ENCODE measurements at regions not wholly inside any gene's neighbourhood (a gene's known extent, or its start where the extent isn't known, plus 50 kb on each side); places are given as distances from the start of the nearest gene placed in this dataset.
"Not testable (repeated sequence)": the region's sequence is repeated elsewhere in the genome, so short reads cannot be mapped to it uniquely, and the experiment has no call there.

GRCh38 chr5:42115721-42116120 is 190.6 kb downstream of the FBXO4 start:
- not testable (repeated sequence) for H3K36me3 Mint-ChIP-seq (ENCODE audit: low read depth); DNase-seq; H3K4me3 Mint-ChIP-seq; H3K9me3 ChIP-seq (ENCODE audit: control insufficient read depth, low read length, poor library complexity, severe bottlenecking); H3K27me3 Mint-ChIP-seq; ATAC-seq; H3K27ac Mint-ChIP-seq; H3K4me1 Mint-ChIP-seq

GRCh38 chr5:42120070-42120469 is 195.0 kb downstream of the FBXO4 start:
- Mint-ChIP-seq H3K36me3 (ENCODE audit: low read depth) (no peaks in the 10 kb centered on the region), H3K4me1 (no peaks in the 10 kb centered on the region), H3K27me3 (no peaks in the 10 kb centered on the region), H3K27ac (no peak overlapping the region), H3K4me3 (no peak overlapping the region)
- H3K9me3 ChIP-seq (ENCODE audit: control insufficient read depth, low read length, poor library complexity, severe bottlenecking): no peaks in the 10 kb centered on the region
- ATAC-seq (no peak), DNase-seq (no peak)

- H3K27me3 Mint-ChIP-seq: no peaks in the 10 kb centered on the region
- no peak for ATAC-seq
- H3K4me3 Mint-ChIP-seq: no peak overlapping the region
- H3K9me3 ChIP-seq (ENCODE audit: control insufficient read depth, low read length, poor library complexity, severe bottlenecking): no peaks in the 10 kb centered on the region
- no peaks in the 10 kb centered on the region for H3K36me3 Mint-ChIP-seq (ENCODE audit: low read depth)
- H3K4me1 Mint-ChIP-seq: no peaks in the 10 kb centered on the region
- DNase-seq: no peak
- H3K27ac Mint-ChIP-seq: no peak overlapping the region
These were observed 196.3 kb downstream of the FBXO4 start for GRCh38 chr5:42121401-42121800.

- Mint-ChIP-seq H3K27ac (no peak overlapping the region), H3K4me3 (no peak overlapping the region), H3K36me3 (ENCODE audit: low read depth) (no peaks in the 10 kb centered on the region), H3K4me1 (no peaks in the 10 kb centered on the region), H3K27me3 (peaks cover 6% of the 10 kb centered on the region)
- H3K9me3 ChIP-seq (ENCODE audit: control insufficient read depth, low read length, poor library complexity, severe bottlenecking): no peaks in the 10 kb centered on the region
- ATAC-seq (no peak), DNase-seq (no peak)
These were observed 206.0 kb downstream of the FBXO4 start for GRCh38 chr5:42131081-42131480.

GRCh38 chr5:42143361-42143760 is 218.3 kb downstream of the FBXO4 start:
- Mint-ChIP-seq H3K27me3 (no peaks in the 10 kb centered on the region), H3K4me3 (no peak overlapping the region), H3K4me1 (no peaks in the 10 kb centered on the region), H3K27ac (no peak overlapping the region), H3K36me3 (ENCODE audit: low read depth) (no peaks in the 10 kb centered on the region)
- no peaks in the 10 kb centered on the region for H3K9me3 ChIP-seq (ENCODE audit: control insufficient read depth, low read length, poor library complexity, severe bottlenecking)
- DNase-seq (no peak), ATAC-seq (no peak)

GRCh38 chr5:42148813-42149212 is 223.7 kb downstream of the FBXO4 start:
- Mint-ChIP-seq H3K27me3 (no peaks in the 10 kb centered on the region), H3K4me1 (no peaks in the 10 kb centered on the region), H3K36me3 (ENCODE audit: low read depth) (no peaks in the 10 kb centered on the region), H3K27ac (no peak overlapping the region), H3K4me3 (no peak overlapping the region)
- DNase-seq (no peak), ATAC-seq (no peak)
- no peaks in the 10 kb centered on the region for H3K9me3 ChIP-seq (ENCODE audit: control insufficient read depth, low read length, poor library complexity, severe bottlenecking)

- H3K9me3 ChIP-seq (ENCODE audit: control insufficient read depth, low read length, poor library complexity, severe bottlenecking): no peaks in the 10 kb centered on the region
- Mint-ChIP-seq H3K27ac (no peak overlapping the region), H3K27me3 (no peaks in the 10 kb centered on the region), H3K4me1 (no peaks in the 10 kb centered on the region), H3K36me3 (ENCODE audit: low read depth) (no peaks in the 10 kb centered on the region), H3K4me3 (no peak overlapping the region)
- ATAC-seq (no peak), DNase-seq (no peak)
These were observed 232.1 kb downstream of the FBXO4 start for GRCh38 chr5:42157215-42157614.

- no peak overlapping the region for H3K4me3 Mint-ChIP-seq
- ATAC-seq: no peak
- DNase-seq: no peak
- H3K36me3 Mint-ChIP-seq (ENCODE audit: low read depth): peaks cover 2% of the 10 kb centered on the region
- H3K27ac Mint-ChIP-seq: no peak overlapping the region
- no peaks in the 10 kb centered on the region for H3K27me3 Mint-ChIP-seq
- no peaks in the 10 kb centered on the region for H3K9me3 ChIP-seq (ENCODE audit: control insufficient read depth, low read length, poor library complexity, severe bottlenecking)
- peaks cover 2% of the 10 kb centered on the region for H3K4me1 Mint-ChIP-seq
These were observed 238.0 kb downstream of the FBXO4 start for GRCh38 chr5:42163083-42163482.

GRCh38 chr5:42168091-42168670 is 243.1 kb downstream of the FBXO4 start:
- Mint-ChIP-seq H3K27me3 (peaks cover 4% of the 10 kb centered on the region), H3K4me1 (no peaks in the 10 kb centered on the region), H3K4me3 (no peak overlapping the region), H3K36me3 (ENCODE audit: low read depth) (no peaks in the 10 kb centered on the region), H3K27ac (no peak overlapping the region)
- DNase-seq: no peak
- no peak for ATAC-seq
- H3K9me3 ChIP-seq (ENCODE audit: control insufficient read depth, low read length, poor library complexity, severe bottlenecking): no peaks in the 10 kb centered on the region

- H3K4me3 Mint-ChIP-seq; H3K36me3 Mint-ChIP-seq (ENCODE audit: low read depth); H3K9me3 ChIP-seq (ENCODE audit: control insufficient read depth, low read length, poor library complexity, severe bottlenecking); H3K27ac Mint-ChIP-seq; H3K4me1 Mint-ChIP-seq; DNase-seq; H3K27me3 Mint-ChIP-seq; ATAC-seq: not testable (repeated sequence)
These were observed 247.1 kb upstream of the GHR start for GRCh38 chr5:42176118-42176517.

- not testable (repeated sequence) for DNase-seq; H3K9me3 ChIP-seq (ENCODE audit: control insufficient read depth, low read length, poor library complexity, severe bottlenecking); H3K4me3 Mint-ChIP-seq; H3K4me1 Mint-ChIP-seq; H3K36me3 Mint-ChIP-seq (ENCODE audit: low read depth); H3K27ac Mint-ChIP-seq; H3K27me3 Mint-ChIP-seq; ATAC-seq
These were observed 243.4 kb upstream of the GHR start for GRCh38 chr5:42179843-42180242.

- Mint-ChIP-seq H3K4me1 (no peaks in the 10 kb centered on the region), H3K27ac (no peak overlapping the region), H3K27me3 (no peaks in the 10 kb centered on the region), H3K4me3 (no peak overlapping the region), H3K36me3 (ENCODE audit: low read depth) (no peaks in the 10 kb centered on the region)
- H3K9me3 ChIP-seq (ENCODE audit: control insufficient read depth, low read length, poor library complexity, severe bottlenecking): no peaks in the 10 kb centered on the region
- no peak for DNase-seq
- no peak for ATAC-seq
These were observed 206.3 kb upstream of the GHR start for GRCh38 chr5:42216904-42217303.

- no peaks in the 10 kb centered on the region for H3K9me3 ChIP-seq (ENCODE audit: control insufficient read depth, low read length, poor library complexity, severe bottlenecking)
- no peaks in the 10 kb centered on the region for H3K36me3 Mint-ChIP-seq (ENCODE audit: low read depth)
- no peaks in the 10 kb centered on the region for H3K4me1 Mint-ChIP-seq
- H3K27ac Mint-ChIP-seq: no peak overlapping the region
- DNase-seq: no peak
- no peak overlapping the region for H3K4me3 Mint-ChIP-seq
- no peaks in the 10 kb centered on the region for H3K27me3 Mint-ChIP-seq
- no peak for ATAC-seq
These were observed 205.4 kb upstream of the GHR start for GRCh38 chr5:42217791-42218190.

GRCh38 chr5:42225009-42225408 is 198.2 kb upstream of the GHR start:
- H3K4me3 Mint-ChIP-seq: no peak overlapping the region

More at GRCh38 chr5:42225009-42225408, 198.2 kb upstream of the GHR start:
- no peak for ATAC-seq
- no peaks in the 10 kb centered on the region for H3K36me3 Mint-ChIP-seq (ENCODE audit: low read depth)
- no peak overlapping the region for H3K27ac Mint-ChIP-seq
- no peaks in the 10 kb centered on the region for H3K4me1 Mint-ChIP-seq
- no peaks in the 10 kb centered on the region for H3K9me3 ChIP-seq (ENCODE audit: control insufficient read depth, low read length, poor library complexity, severe bottlenecking)
- H3K27me3 Mint-ChIP-seq: peaks cover 11% of the 10 kb centered on the region
- no peak for DNase-seq
